Right lobe of liver (tissue), 4 donors: ENCODE measurements at regions not wholly inside any gene's neighbourhood (a gene's known extent, or its start where the extent isn't known, plus 50 kb on each side); places are given as distances from the start of the nearest gene placed in this dataset.

ENCODE experiments used
- POLR2A ChIP-seq: fragments of 450-650 bp; IDR thresholded peaks from one replicate; pipeline ENCODE4 v1.6.1; 2017; ENCODE audit warnings: antibody characterized with exemption, mild to moderate bottlenecking
- TF ChIP-seq, protein P1 (sequence below), 4 donors: fragments of 200-600 bp in 3 of 4; fragments of 450-650 bp in 1 of 4; IDR thresholded peaks; one replicate each; pipeline versions ENCODE4 v1.5.1 to v1.8.0; 2016 to 2022; ENCODE audit warnings: antibody characterized with exemption in 4 of 4, mild to moderate bottlenecking in 2 of 4
- donor health status: DM: no; HTN: no; CAD: no.
- donor health status: DM: no; HTN: no; CAD: no.
- donor health status: DM: no; HTN: yes; CAD: no.

DNA sequence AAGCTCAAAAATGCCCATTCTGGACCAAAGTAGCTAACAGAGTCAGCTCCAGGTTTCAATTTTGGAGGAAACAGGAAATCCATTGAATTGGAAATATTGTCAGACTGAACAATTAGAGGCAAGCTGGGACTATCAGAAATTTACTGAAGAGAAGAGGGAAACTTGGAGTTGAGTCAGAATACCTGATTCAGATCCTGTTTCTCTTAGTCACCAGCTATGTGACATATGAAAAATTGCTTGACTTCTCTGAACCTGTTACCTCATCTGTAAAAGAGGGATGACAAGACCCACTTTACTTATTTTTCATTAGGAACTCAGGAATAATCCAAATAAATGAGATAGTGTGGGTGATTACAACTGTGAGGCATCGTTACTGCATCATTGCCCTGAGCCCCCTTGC is 148.9 kb upstream of the CADM1 start:
- TF ChIP-seq, protein P1, sequence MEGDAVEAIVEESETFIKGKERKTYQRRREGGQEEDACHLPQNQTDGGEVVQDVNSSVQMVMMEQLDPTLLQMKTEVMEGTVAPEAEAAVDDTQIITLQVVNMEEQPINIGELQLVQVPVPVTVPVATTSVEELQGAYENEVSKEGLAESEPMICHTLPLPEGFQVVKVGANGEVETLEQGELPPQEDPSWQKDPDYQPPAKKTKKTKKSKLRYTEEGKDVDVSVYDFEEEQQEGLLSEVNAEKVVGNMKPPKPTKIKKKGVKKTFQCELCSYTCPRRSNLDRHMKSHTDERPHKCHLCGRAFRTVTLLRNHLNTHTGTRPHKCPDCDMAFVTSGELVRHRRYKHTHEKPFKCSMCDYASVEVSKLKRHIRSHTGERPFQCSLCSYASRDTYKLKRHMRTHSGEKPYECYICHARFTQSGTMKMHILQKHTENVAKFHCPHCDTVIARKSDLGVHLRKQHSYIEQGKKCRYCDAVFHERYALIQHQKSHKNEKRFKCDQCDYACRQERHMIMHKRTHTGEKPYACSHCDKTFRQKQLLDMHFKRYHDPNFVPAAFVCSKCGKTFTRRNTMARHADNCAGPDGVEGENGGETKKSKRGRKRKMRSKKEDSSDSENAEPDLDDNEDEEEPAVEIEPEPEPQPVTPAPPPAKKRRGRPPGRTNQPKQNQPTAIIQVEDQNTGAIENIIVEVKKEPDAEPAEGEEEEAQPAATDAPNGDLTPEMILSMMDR (IDR thresholded peaks at IDR 0.05), result no peak
- TF ChIP-seq POLR2A, result no peak
